Panc1 (cell line): ENCODE measurements at regions not wholly inside any gene's neighbourhood (a gene's known extent, or its start where the extent isn't known, plus 50 kb on each side); places are given as distances from the start of the nearest gene placed in this dataset.

Experiments
- ATAC-seq: fragments of 200-7000 bp; cut with Tn5 transposase; 2 replicates; pipeline ENCODE4 v1.9.1; 2020; ENCODE audit warnings: mild to moderate bottlenecking, moderate library complexity
- BruUV-seq: library from RNA; stranded (reverse); fragments of 400-500 nt; replicated peaks from 2 replicates; lab custom pipeline; 2021; lab: Mats Ljungman, UMichigan
- CTCF ChIA-PET: fragments of 300-600 bp; sonication (Branson Sonifier 250); formaldehyde crosslinking; loops from one replicate; lab custom pipeline; 2022; ENCODE audit warnings: antibody characterized with exemption; lab: Charles Lee
- POLR2A ChIA-PET: fragments of 300-600 bp; sonication (Branson Sonifier 250); formaldehyde crosslinking; loops from one replicate; lab custom pipeline; 2022; ENCODE audit warnings: antibody characterized with exemption; lab: Charles Lee
- DNase-seq: peaks from one replicate; pipeline ENCODE4 v3.0.0-alpha.2; 2010; ENCODE audit warnings: low read depth, low spot score
- H3K27ac ChIP-seq: 2 replicates; pipeline ENCODE4 v1.5.1; 2011; ENCODE audit warnings: mild to moderate bottlenecking, low read length, inconsistent platforms
- H3K27me3 ChIP-seq: fragments of 200-500 bp; sonication (Bioruptor generic); 2 replicates; pipeline ENCODE4 v1.6.0; 2014; ENCODE audit warnings: low read length, inconsistent platforms; ENCODE audit not compliant: control insufficient read depth, insufficient read depth
- H3K36me3 ChIP-seq: fragments of 200-500 bp; sonication (Bioruptor generic); 2 replicates; pipeline ENCODE4 v1.5.1; 2014; ENCODE audit warnings: inconsistent platforms, mild to moderate bottlenecking, low read length, moderate library complexity; ENCODE audit not compliant: control insufficient read depth, insufficient read depth
- H3K4me1 ChIP-seq: 2 replicates; pipeline ENCODE4 v1.5.1; 2011; ENCODE audit warnings: inconsistent platforms, mild to moderate bottlenecking, low read length, moderate library complexity; ENCODE audit not compliant: control insufficient read depth, insufficient read depth
- H3K4me3 ChIP-seq, 2 experiments: 2 replicates each; pipeline ENCODE4 v1.5.1; 2011 to 2012; ENCODE audit warnings: low read depth in 2 of 2, low read length in 2 of 2, mild to moderate bottlenecking in 2 of 2, inconsistent platforms in 1 of 2, moderate library complexity in 1 of 2
- H3K9me3 ChIP-seq: fragments of 200-500 bp; sonication (Bioruptor generic); 2 replicates; pipeline ENCODE4 v1.5.1; 2014; ENCODE audit warnings: low read depth, mild to moderate bottlenecking, inconsistent platforms, low read length, moderate library complexity; ENCODE audit not compliant: control insufficient read depth, insufficient read depth
- CTCF ChIP-seq: fragments of 450-650 bp; IDR thresholded peaks from 2 replicates; pipeline ENCODE4 v1.5.1; 2017; ENCODE audit warnings: mild to moderate bottlenecking
- POLR2AphosphoS5 ChIP-seq: IDR thresholded peaks from 2 replicates; pipeline ENCODE4 v1.6.1; 2012; ENCODE audit warnings: mild to moderate bottlenecking, low read depth, low read length, moderate library complexity
- SIN3A ChIP-seq: IDR thresholded peaks from 2 replicates; pipeline ENCODE4 v1.6.1; 2012; ENCODE audit warnings: low read depth, mild to moderate bottlenecking, low read length, moderate library complexity, borderline replicate concordance; ENCODE audit not compliant: insufficient read depth
- TCF7L2 ChIP-seq: IDR thresholded peaks from 2 replicates; pipeline ENCODE4 v1.6.1; 2011; ENCODE audit warnings: mild to moderate bottlenecking, low read depth, low read length, inconsistent platforms
- in situ Hi-C: cut with HindIII; loops from 2 replicates; pipeline ENCODE4 v1.10.0; 2016; ENCODE audit warnings: low sequenced_read_pairs, low pct_unique_long_range_greater_than_20kb
- intact Hi-C: fragments of 100-400 bp; cut with micrococcal nuclease; formaldehyde crosslinking; loops from one replicate; pipeline ENCODE4 v1.10.0; 2022; ENCODE audit not compliant: unreplicated experiment
- TF ChIP-seq, protein P1 (sequence below), 2 experiments: IDR thresholded peaks; 2 replicates each; pipeline ENCODE4 v1.6.1; 2011 to 2012; ENCODE audit warnings: low read depth in 2 of 2, control low read depth in 1 of 2, low read length in 1 of 2, mild to moderate bottlenecking in 1 of 2, moderate library complexity in 1 of 2; ENCODE audit not compliant: insufficient read depth in 1 of 2

- DNase-seq (no peak), ATAC-seq (no peak)
- peaks cover 5% of the 10 kb centered on the region; the same call in 1 of the 2 replicates for H3K4me1 ChIP-seq
- no peak overlapping the region for H3K4me3 ChIP-seq
- no peaks in the 10 kb centered on the region for H3K9me3 ChIP-seq
- H3K27me3 ChIP-seq = no peaks in the 10 kb centered on the region
- CTCF ChIA-PET = no interaction called here
- TF ChIP-seq POLR2AphosphoS5 = no peak
- TF ChIP-seq, protein P1, sequence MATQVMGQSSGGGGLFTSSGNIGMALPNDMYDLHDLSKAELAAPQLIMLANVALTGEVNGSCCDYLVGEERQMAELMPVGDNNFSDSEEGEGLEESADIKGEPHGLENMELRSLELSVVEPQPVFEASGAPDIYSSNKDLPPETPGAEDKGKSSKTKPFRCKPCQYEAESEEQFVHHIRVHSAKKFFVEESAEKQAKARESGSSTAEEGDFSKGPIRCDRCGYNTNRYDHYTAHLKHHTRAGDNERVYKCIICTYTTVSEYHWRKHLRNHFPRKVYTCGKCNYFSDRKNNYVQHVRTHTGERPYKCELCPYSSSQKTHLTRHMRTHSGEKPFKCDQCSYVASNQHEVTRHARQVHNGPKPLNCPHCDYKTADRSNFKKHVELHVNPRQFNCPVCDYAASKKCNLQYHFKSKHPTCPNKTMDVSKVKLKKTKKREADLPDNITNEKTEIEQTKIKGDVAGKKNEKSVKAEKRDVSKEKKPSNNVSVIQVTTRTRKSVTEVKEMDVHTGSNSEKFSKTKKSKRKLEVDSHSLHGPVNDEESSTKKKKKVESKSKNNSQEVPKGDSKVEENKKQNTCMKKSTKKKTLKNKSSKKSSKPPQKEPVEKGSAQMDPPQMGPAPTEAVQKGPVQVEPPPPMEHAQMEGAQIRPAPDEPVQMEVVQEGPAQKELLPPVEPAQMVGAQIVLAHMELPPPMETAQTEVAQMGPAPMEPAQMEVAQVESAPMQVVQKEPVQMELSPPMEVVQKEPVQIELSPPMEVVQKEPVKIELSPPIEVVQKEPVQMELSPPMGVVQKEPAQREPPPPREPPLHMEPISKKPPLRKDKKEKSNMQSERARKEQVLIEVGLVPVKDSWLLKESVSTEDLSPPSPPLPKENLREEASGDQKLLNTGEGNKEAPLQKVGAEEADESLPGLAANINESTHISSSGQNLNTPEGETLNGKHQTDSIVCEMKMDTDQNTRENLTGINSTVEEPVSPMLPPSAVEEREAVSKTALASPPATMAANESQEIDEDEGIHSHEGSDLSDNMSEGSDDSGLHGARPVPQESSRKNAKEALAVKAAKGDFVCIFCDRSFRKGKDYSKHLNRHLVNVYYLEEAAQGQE (IDR thresholded peaks at IDR 0.05; ENCODE audit: insufficient read depth in 1 of 2, low read depth in 2 of 2, low read length in 1 of 2) = no peak
- no peak for TF ChIP-seq SIN3A
- TF ChIP-seq TCF7L2 = no peak
- no peak for TF ChIP-seq CTCF
- POLR2A ChIA-PET = no interaction called here
- H3K36me3 ChIP-seq = no peaks in the 10 kb centered on the region
- no peak overlapping the region for H3K27ac ChIP-seq
- in situ Hi-C loops (no loop called here), intact Hi-C loops (no loop called here)
- BruUV-seq = no TSS peak
Measured at GRCh38 chr5:72615061-72615460, 107.9 kb upstream of the ZNF366 start.

DNA sequence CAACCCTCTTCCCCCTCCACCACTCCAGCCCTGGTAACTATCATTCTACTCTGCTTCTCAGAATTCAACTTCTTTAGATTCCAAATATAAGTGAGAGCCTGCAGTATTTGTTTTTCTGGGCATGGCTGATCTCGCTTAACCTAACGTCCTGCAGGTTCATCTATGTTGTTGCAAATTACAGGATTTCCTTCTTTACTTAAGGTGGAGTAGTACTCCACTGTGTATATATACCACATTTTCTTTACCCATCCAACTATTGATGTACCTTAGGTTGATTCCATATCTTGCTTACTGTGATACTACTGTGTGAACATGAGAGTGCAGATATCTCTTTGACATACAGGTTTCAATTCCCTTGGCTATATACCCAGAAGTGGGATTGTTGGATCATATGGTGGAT is 106.3 kb upstream of the ZNF366 start:
- DNase-seq = no peak
- Histone ChIP-seq H3K4me3 (no peak overlapping the region), H3K36me3 (no peaks in the 10 kb centered on the region), H3K9me3 (no peaks in the 10 kb centered on the region), H3K27me3 (no peaks in the 10 kb centered on the region), H3K27ac (no peak overlapping the region), H3K4me1 (peaks cover 5% of the 10 kb centered on the region; the same call in 1 of the 2 replicates)
- in situ Hi-C loops (no loop called here), intact Hi-C loops (loop anchor here (5.0 kb wide), 1 partner anchor 209 kb away; no protein-coding TSS in a partner anchor)
- no TSS peak for BruUV-seq
- CTCF ChIA-PET = no interaction called here
- POLR2A ChIA-PET = no interaction called here
- no peak for ATAC-seq
- TF ChIP-seq CTCF (no peak), POLR2AphosphoS5 (no peak), SIN3A (no peak), TCF7L2 (no peak)
- TF ChIP-seq, protein P1 (IDR thresholded peaks at IDR 0.05; ENCODE audit: insufficient read depth in 1 of 2, low read depth in 2 of 2, low read length in 1 of 2) = no peak
